GM12878 (cell line): ENCODE measurements at regions not wholly inside any gene's neighbourhood (a gene's known extent, or its start where the extent isn't known, plus 50 kb on each side); places are given as distances from the start of the nearest gene placed in this dataset.

Source experiments
- ATAC-seq: fragments of 200-7000 bp; cut with Tn5 transposase; 3 replicates; pipeline ENCODE4 v1.9.1; 2020; ENCODE audit warnings: mild to moderate bottlenecking, moderate library complexity
- BruUV-seq: library from RNA; stranded (reverse); fragments of 400-500 nt; replicated peaks from 2 replicates; lab custom pipeline; 2021; lab: Mats Ljungman, UMichigan
- CTCF ChIA-PET: fragments of 300-600 bp; sonication (Branson Sonifier 250); formaldehyde crosslinking; extraction: SDS; loops from one replicate; lab custom pipeline; 2021; ENCODE audit warnings: inconsistent platforms; lab: Yijun Ruan, JAX
- POLR2A ChIA-PET: fragments of 350-600 bp; formaldehyde crosslinking; extraction: SDS; loops from one replicate; lab custom pipeline; 2021; ENCODE audit warnings: inconsistent platforms; lab: Charles Lee
- RAD21 ChIA-PET: fragments of 300-600 bp; sonication (Branson Sonifier 250); formaldehyde crosslinking; loops from one replicate; lab custom pipeline; 2023; ENCODE audit warnings: antibody characterized with exemption; ENCODE audit not compliant: unreplicated experiment; lab: Charles Lee
- SMC1A ChIA-PET: fragments of 300-600 bp; sonication (Branson Sonifier 250); formaldehyde crosslinking; loops from one replicate; lab custom pipeline; 2023; ENCODE audit not compliant: unreplicated experiment, uncharacterized antibody; lab: Charles Lee
- DNase-seq: peaks from one replicate; pipeline ENCODE4 v3.0.0-alpha.2; 2011; ENCODE audit warnings: low read depth, low spot score
- FAIRE-seq: peaks from 3 replicates; lab custom pipeline; 2011; peaks lifted over from hg19 to GRCh38; lab: Jason Lieb, UNC
- H2AFZ ChIP-seq: 2 replicates; pipeline ENCODE4 v1.6.0; 2011; ENCODE audit warnings: low read depth, low read length, control low read depth; ENCODE audit not compliant: control insufficient read depth
- H3K27ac ChIP-seq: 2 replicates; pipeline ENCODE4 v1.5.1; 2011; ENCODE audit warnings: control low read depth; ENCODE audit not compliant: control insufficient read depth, insufficient read depth
- H3K27me3 ChIP-seq, 2 experiments: replicated peaks in 1 of 2; 2 replicates each; pipeline versions ENCODE4 v1.6.0 to v1.6.1; 2011; ENCODE audit warnings: low read length in 1 of 2; ENCODE audit not compliant: control insufficient read depth in 2 of 2, insufficient read depth in 2 of 2
- H3K36me3 ChIP-seq, 2 experiments: 2 replicates each; pipeline ENCODE4 v1.5.1; 2011; ENCODE audit warnings: low read length in 1 of 2; ENCODE audit not compliant: control insufficient read depth in 2 of 2, insufficient read depth in 2 of 2
- H3K4me1 ChIP-seq: 2 replicates; pipeline ENCODE4 v1.6.1; 2011; ENCODE audit warnings: mild to moderate bottlenecking, low read length, moderate library complexity, mixed read lengths; ENCODE audit not compliant: control insufficient read depth, insufficient read depth
- H3K4me2 ChIP-seq: 2 replicates; pipeline ENCODE4 v1.6.0; 2011; ENCODE audit warnings: control low read depth; ENCODE audit not compliant: control insufficient read depth, insufficient read depth
- H3K4me3 ChIP-seq: fragments of 200-600 bp; sonication (generic); 2 replicates; pipeline ENCODE4 v1.5.1; 2016
- H3K79me2 ChIP-seq: 2 replicates; pipeline ENCODE4 v1.6.0; 2011; ENCODE audit warnings: low read length; ENCODE audit not compliant: control insufficient read depth, insufficient read depth
- H3K9ac ChIP-seq: 2 replicates; pipeline ENCODE4 v1.8.0; 2011; ENCODE audit warnings: low read length, control low read depth, mixed read lengths; ENCODE audit not compliant: control insufficient read depth, insufficient read depth
- H3K9me3 ChIP-seq: replicated peaks from 3 replicates; pipeline ENCODE4 v1.5.1; 2011; ENCODE audit warnings: mild to moderate bottlenecking, low read length; ENCODE audit not compliant: control insufficient read depth, insufficient read depth
- H4K20me1 ChIP-seq: 2 replicates; pipeline ENCODE4 v1.6.0; 2011; ENCODE audit not compliant: control insufficient read depth, insufficient read depth
- EP300 ChIP-seq, 2 experiments: fragments of 150-350 bp in 1 of 2; IDR thresholded peaks; 2 replicates each; pipeline ENCODE4 v1.6.1; 2011 to 2012; ENCODE audit warnings: low read depth in 2 of 2, low read length in 2 of 2, borderline replicate concordance in 1 of 2, improper control_type of control experiment in 1 of 2, inconsistent platforms in 1 of 2; ENCODE audit not compliant: control insufficient read depth in 1 of 2
- FOXK2 ChIP-seq: fragments of 450-650 bp; IDR thresholded peaks from 2 replicates; pipeline ENCODE4 v1.6.1; 2017; ENCODE audit warnings: mild to moderate bottlenecking, moderate library complexity
- MTA2 ChIP-seq: fragments of 450-650 bp; IDR thresholded peaks from 2 replicates; pipeline ENCODE4 v1.6.1; 2016; ENCODE audit warnings: low read depth, mild to moderate bottlenecking, moderate library complexity
- RAD21 ChIP-seq: IDR thresholded peaks from 2 replicates; pipeline ENCODE4 v1.6.1; 2011; ENCODE audit warnings: mild to moderate bottlenecking, low read depth, low read length, moderate library complexity; ENCODE audit not compliant: insufficient read depth
- SMAD5 ChIP-seq: IDR thresholded peaks from 2 replicates; pipeline ENCODE4 v1.6.1; 2016; ENCODE audit warnings: antibody characterized with exemption, low read depth
- SMARCA5 ChIP-seq: fragments of 450-650 bp; IDR thresholded peaks from 2 replicates; pipeline ENCODE4 v1.6.1; 2017; ENCODE audit warnings: mild to moderate bottlenecking
- TBL1XR1 ChIP-seq: IDR thresholded peaks from 2 replicates; pipeline ENCODE4 v1.6.1; 2012; ENCODE audit warnings: low read depth, low read length, improper control_type of control experiment
- TCF3 ChIP-seq: IDR thresholded peaks from 2 replicates; pipeline ENCODE4 v1.6.1; 2012; ENCODE audit warnings: low read depth, mild to moderate bottlenecking, low read length, borderline replicate concordance; ENCODE audit not compliant: insufficient read depth
- WRNIP1 ChIP-seq: IDR thresholded peaks from 2 replicates; pipeline ENCODE4 v1.6.1; 2011; ENCODE audit warnings: low read depth, low read length, improper control_type of control experiment, borderline replicate concordance
- WGBS: methylation state at CpG from one replicate; pipeline ENCODE4 v1.1.6; 2016; ENCODE audit warnings: low lambda C conversion rate; ENCODE audit not compliant: insufficient replicate concordance, insufficient coverage; ENCODE audit errors: missing lambda C conversion rate; 5-methylcytosine and 5-hydroxymethylcytosine counted together
- in situ Hi-C: fragments of 300-500 bp; cut with MboI; formaldehyde crosslinking; loops from 9 replicates; pipeline ENCODE4 v1.14.3; 2018; ENCODE audit warnings: mixed read lengths
- intact Hi-C: fragments of 100-400 bp; cut with micrococcal nuclease; formaldehyde crosslinking; loops from one replicate; pipeline ENCODE4 v1.14.2; 2022; ENCODE audit not compliant: unreplicated experiment
- TF ChIP-seq, protein P1 (sequence below): IDR thresholded peaks from 2 replicates; pipeline ENCODE4 v1.6.1; 2012; ENCODE audit warnings: low read length, inconsistent platforms
- TF ChIP-seq, protein P2 (sequence below): IDR thresholded peaks from 2 replicates; pipeline ENCODE4 v1.6.1; 2012; ENCODE audit warnings: low read depth, low read length, improper control_type of control experiment
- TF ChIP-seq, protein P3 (sequence below): fragments of 450-650 bp; IDR thresholded peaks from 2 replicates; pipeline ENCODE4 v1.6.1; 2017; ENCODE audit warnings: mild to moderate bottlenecking, low read depth, inconsistent platforms; ENCODE audit not compliant: poor library complexity, severe bottlenecking
- TF ChIP-seq, protein P4 (sequence below): IDR thresholded peaks from 2 replicates; pipeline ENCODE4 v1.6.1; 2011; ENCODE audit warnings: borderline replicate concordance, low read depth, mild to moderate bottlenecking, moderate library complexity, low read length; ENCODE audit not compliant: insufficient read depth, poor library complexity, severe bottlenecking
- TF ChIP-seq, protein P5 (sequence below): IDR thresholded peaks from 2 replicates; pipeline ENCODE4 v1.6.1; 2012; ENCODE audit warnings: low read depth, low read length, improper control_type of control experiment

DNA sequence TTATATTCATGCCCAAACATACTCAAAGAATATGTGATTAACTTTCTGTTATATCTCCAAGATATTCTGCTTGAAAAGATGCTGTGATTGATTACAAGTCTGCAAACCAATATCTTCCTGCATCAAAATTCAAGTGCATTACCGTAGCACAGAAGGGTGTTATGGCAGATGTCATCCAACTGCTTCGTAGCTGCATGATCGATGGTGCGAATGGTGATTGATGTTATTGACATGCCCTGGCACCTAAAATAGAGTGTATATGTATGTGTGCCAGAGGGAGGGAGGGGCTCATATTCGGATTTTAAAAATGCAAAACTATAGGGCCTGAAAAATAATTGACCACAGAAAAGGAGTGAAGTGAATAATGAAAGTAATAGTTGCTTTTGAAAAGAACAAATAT lies 882.1 kb upstream of the NUDT12 start (continued):
- TF ChIP-seq, protein P1, sequence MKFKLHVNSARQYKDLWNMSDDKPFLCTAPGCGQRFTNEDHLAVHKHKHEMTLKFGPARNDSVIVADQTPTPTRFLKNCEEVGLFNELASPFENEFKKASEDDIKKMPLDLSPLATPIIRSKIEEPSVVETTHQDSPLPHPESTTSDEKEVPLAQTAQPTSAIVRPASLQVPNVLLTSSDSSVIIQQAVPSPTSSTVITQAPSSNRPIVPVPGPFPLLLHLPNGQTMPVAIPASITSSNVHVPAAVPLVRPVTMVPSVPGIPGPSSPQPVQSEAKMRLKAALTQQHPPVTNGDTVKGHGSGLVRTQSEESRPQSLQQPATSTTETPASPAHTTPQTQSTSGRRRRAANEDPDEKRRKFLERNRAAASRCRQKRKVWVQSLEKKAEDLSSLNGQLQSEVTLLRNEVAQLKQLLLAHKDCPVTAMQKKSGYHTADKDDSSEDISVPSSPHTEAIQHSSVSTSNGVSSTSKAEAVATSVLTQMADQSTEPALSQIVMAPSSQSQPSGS = no peak
- TF ChIP-seq FOXK2 = no peak
- TF ChIP-seq SMAD5 = no peak
- TF ChIP-seq MTA2 = no peak
- TF ChIP-seq WRNIP1 = no peak
- TF ChIP-seq, protein P2, sequence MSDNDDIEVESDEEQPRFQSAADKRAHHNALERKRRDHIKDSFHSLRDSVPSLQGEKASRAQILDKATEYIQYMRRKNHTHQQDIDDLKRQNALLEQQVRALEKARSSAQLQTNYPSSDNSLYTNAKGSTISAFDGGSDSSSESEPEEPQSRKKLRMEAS = no peak
- no peak for TF ChIP-seq TCF3
- TF ChIP-seq, protein P3, sequence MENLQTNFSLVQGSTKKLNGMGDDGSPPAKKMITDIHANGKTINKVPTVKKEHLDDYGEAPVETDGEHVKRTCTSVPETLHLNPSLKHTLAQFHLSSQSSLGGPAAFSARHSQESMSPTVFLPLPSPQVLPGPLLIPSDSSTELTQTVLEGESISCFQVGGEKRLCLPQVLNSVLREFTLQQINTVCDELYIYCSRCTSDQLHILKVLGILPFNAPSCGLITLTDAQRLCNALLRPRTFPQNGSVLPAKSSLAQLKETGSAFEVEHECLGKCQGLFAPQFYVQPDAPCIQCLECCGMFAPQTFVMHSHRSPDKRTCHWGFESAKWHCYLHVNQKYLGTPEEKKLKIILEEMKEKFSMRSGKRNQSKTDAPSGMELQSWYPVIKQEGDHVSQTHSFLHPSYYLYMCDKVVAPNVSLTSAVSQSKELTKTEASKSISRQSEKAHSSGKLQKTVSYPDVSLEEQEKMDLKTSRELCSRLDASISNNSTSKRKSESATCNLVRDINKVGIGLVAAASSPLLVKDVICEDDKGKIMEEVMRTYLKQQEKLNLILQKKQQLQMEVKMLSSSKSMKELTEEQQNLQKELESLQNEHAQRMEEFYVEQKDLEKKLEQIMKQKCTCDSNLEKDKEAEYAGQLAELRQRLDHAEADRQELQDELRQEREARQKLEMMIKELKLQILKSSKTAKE = no peak
- TF ChIP-seq, all 136 proteins: peak for 0

DNA sequence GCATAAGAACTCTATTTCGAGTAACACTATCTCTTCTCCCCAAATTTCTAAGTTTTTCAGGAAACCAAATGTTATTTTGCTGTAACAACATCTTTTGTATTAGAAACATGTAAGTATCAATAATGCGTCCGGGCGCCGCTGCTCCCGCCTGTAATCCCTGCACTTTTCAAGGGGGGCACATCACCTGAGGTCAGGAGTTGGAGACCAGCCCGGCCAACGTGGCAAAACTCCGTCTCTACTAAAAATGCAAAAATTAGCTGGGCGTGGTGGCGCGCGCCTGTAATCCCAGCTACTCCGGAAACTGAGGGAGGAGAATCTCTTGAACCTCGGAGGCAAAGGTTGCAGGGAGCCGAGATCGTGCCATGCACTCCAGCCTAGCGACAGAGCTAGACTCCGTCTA lies 881.1 kb upstream of the NUDT12 start:
- H3K4me2 ChIP-seq = no peak overlapping the region
- no peak overlapping the region for H3K27ac ChIP-seq
- RAD21 ChIA-PET = no interaction called here
- no peak overlapping the region for H2AFZ ChIP-seq
- no TSS peak for BruUV-seq
- WGBS = 70% methylated on average over 18 of the region's 19 CpGs
- in situ Hi-C loops (no loop called here), intact Hi-C loops (no loop called here)
- SMC1A ChIA-PET = interaction anchor here (0.7 kb wide), 1 partner anchor 1236 kb away, joined by 4 read pairs; no protein-coding TSS in a partner anchor
- no peaks in the 10 kb centered on the region for H4K20me1 ChIP-seq
- POLR2A ChIA-PET = no interaction called here
- no peak overlapping the region for H3K4me3 ChIP-seq
- no peaks in the 10 kb centered on the region for H3K36me3 ChIP-seq
- H3K4me1 ChIP-seq = no peaks in the 10 kb centered on the region
- H3K79me2 ChIP-seq = no peaks in the 10 kb centered on the region
- no peak for FAIRE-seq
- no peak for ATAC-seq
- H3K27me3 ChIP-seq = no peaks in the 10 kb centered on the region
- TF ChIP-seq, protein P4, sequence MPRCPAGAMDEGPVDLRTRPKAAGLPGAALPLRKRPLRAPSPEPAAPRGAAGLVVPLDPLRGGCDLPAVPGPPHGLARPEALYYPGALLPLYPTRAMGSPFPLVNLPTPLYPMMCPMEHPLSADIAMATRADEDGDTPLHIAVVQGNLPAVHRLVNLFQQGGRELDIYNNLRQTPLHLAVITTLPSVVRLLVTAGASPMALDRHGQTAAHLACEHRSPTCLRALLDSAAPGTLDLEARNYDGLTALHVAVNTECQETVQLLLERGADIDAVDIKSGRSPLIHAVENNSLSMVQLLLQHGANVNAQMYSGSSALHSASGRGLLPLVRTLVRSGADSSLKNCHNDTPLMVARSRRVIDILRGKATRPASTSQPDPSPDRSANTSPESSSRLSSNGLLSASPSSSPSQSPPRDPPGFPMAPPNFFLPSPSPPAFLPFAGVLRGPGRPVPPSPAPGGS = no peak
- TF ChIP-seq TBL1XR1 (no peak), RAD21 (no peak), SMARCA5 (no peak), EP300 (IDR thresholded peaks at IDR 0.05; ENCODE audit: borderline replicate concordance in 1 of 2, control insufficient read depth in 1 of 2, low read depth in 2 of 2, low read length in 2 of 2) (no peak)
- TF ChIP-seq, protein P5, sequence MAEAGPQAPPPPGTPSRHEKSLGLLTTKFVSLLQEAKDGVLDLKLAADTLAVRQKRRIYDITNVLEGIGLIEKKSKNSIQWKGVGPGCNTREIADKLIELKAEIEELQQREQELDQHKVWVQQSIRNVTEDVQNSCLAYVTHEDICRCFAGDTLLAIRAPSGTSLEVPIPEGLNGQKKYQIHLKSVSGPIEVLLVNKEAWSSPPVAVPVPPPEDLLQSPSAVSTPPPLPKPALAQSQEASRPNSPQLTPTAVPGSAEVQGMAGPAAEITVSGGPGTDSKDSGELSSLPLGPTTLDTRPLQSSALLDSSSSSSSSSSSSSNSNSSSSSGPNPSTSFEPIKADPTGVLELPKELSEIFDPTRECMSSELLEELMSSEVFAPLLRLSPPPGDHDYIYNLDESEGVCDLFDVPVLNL = no peak
- no peaks in the 10 kb centered on the region for H3K9me3 ChIP-seq
- no peak overlapping the region for H3K9ac ChIP-seq
- CTCF ChIA-PET = no interaction called here
- no peak for DNase-seq
